GM18867 (cell line): ENCODE measurements at regions not wholly inside any gene's neighbourhood (a gene's known extent, or its start where the extent isn't known, plus 50 kb on each side); places are given as distances from the start of the nearest gene placed in this dataset.
A peak's percentile ranks its signal among the peaks of the same experiment; 100 is the strongest.
"Not testable (repeated sequence)": the region's sequence is repeated elsewhere in the genome, so short reads cannot be mapped to it uniquely, and the experiment has no call there.

ENCODE experiments used
- ATAC-seq: cut with Tn5 transposase; IDR thresholded peaks from one replicate; pipeline ENCODE4 v1.9.1; 2021; ENCODE audit warnings: mild to moderate bottlenecking, moderate library complexity; ENCODE audit not compliant: unreplicated experiment

DNA sequence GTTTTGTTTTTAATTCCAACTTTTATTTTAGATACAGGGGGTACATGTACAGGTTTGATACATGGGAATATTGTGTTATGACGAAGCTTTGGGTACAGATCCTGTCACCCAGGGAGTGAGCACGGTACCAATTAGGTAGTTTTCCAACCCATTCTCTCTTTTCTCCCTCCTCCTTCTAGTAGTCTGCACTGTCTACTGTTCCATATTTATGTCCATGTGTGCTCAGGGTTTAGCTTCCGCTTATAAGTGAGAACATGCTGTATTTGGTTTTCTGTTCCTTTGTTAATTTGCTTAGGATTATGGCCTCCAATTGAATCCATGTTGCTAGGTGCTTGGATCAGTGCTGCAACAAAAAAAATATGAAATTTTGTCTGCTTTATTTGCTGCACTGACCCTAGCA lies 659.3 kb upstream of the TMEFF2 start:
- ATAC-seq, result no peak

DNA sequence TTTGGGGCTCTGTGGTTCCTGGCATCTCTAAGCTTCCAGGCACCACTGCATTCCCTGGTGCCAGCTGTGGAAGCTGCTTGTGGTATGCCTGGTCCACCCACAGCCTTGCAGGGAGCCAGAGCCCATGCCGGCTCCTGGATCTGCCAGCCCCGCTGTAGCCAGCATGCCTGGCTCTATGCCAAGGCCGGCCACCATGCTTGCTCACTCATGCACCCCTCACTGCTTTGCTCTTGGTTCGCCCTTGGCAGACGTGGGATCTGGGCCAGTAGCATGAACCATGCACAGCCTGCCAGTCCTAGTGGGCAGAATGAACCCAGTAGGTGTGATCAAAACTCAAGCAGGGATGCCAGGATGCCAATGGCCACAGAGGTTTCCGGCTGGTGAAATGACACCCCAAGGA lies 634.2 kb upstream of the TMEFF2 start:
- ATAC-seq, result no peak

DNA sequence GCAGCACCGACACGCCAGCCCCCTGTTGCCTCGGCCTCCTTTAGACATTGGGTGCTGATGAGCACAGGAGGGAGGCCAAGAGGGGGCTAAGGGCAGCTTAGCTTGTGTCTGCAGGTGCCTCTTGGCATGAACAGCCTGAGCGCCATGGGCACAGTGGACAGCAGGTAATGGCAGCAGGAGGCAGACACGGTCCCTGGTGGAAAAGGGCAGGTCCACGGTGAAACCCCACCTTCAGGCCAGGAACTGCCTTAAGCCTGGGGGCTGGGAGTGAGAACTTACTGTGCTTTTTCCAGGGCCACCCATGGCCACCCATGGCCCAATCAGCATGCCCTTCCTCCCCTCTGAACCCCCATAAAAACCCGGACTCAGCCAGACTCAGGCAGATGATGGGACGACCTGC lies 633.4 kb upstream of the TMEFF2 start:
- no peak for ATAC-seq

DNA sequence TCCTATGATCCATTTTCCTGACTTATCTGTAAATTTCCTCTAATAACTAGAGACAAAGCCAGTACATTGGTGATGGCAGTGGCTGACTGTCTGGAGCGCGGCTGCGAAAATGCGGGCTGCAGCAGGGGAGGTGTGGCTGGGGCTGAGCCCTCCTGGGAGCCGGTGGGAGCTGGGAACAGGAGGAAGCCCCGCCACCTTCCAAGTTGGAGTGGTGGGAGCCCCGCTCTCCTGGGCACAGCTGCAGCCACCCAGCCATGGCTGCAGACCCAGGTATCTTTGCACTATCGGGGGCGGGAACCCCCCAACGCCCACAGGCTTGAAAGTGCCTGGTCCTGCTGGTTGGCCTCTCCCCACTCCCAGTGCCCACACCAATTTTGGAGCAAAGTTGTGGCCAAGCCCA lies 633.0 kb upstream of the TMEFF2 start:
- no peak for ATAC-seq

DNA sequence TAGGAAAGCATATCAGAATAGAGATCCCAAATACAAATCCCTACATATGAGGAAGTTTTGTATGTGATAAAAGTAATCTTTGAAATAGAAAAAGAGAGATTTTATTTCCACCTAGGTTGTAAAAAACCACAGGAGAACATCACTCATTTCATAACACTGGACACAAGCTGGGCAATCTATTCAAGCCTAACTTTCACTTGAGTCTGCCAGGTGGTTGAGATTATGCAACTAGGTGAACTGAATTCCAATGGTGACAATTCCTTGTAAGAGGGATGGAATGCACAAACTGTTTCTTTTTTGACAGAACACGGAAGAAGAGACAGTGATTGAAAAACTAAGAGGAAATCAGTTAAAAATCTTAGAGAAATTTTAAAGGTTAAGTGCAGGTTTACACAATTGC lies 619.6 kb upstream of the TMEFF2 start:
- ATAC-seq, result no peak

DNA sequence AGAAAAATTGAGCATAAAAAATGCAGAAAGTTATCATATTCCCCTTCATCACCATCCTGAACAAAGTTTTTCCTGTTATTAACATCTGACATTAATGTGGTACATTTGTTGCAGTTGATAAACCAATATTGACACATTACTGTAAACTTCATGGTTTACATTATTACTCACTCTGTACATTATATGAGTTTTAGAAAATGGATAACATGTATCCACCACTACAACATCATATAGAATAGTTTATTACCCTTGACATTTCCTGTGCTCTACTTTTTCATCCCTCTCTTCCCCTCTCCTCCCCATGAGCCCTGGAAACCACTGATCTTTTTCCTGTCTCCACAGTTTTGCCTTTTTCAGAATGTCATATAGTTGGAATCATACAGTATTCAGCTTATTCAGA lies 618.6 kb upstream of the TMEFF2 start:
- ATAC-seq, result no peak

DNA sequence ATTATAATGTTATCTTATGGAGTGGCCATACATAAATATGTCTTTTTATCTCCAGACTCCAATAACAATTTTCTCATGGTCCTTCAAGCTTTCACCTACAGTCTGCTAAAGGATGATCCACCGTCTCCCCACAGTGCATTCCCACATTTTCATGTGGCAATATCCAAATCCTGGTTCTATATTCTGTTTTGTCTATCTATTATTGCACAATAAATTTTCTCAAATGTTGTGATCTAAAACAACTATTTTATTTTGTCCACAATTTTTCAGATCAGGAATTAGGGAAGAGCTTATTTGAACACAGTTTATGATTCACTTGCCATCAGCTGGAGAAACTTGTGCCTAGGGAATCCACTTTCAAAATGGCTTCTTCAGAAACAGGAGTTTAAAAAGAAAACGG lies 614.4 kb upstream of the TMEFF2 start:
- no peak for ATAC-seq

DNA sequence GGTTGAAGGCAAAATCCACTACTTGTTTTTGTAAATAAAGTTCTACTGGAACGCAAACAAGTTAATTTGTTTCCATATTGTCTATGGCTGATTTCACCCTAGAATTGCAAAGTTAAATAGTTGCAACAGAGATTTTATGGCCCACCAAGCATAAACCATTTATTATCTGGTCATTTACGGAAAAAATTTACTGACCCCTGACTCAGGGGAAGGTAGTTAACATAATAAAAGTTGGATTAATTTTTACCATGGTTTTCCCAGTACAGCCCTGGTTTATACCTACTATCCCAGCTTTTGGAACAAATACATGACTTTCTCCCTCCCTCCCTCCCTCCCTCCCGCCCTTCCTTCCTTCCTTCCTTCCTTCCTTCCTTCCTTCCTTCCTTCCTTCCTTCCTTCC lies 588.9 kb upstream of the TMEFF2 start:
- no peak for ATAC-seq

DNA sequence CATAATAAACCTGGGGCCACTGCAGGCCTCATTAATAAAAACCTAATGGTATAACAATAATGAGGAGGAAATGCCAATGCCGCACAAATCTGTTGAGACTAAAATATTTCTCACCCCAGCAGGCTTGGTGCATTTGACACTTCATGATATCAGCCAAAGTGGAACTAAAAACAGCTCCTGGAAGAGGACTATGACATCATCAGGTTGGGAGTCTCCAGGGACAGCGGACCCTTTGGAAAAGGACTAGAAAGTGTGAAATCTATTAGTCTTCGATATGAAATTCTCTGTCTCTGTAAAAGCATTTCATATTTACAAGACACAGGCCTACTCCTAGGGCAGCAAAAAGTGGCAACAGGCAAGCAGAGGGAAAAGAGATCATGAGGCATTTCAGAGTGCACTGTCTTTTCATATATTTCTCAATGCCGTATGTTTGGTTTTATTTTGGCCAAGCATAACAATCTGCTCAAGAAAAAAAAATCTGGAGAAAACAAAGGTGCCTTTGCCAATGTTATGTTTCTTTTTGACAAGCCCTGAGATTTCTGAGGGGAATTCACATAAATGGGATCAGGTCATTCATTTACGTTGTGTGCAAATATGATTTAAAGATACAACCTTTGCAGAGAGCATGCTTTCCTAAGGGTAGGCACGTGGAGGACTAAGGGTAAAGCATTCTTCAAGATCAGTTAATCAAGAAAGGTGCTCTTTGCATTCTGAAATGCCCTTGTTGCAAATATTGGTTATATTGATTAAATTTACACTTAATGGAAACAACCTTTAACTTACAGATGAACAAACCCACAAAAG lies 580.9 kb upstream of the TMEFF2 start:
- no peak for ATAC-seq

DNA sequence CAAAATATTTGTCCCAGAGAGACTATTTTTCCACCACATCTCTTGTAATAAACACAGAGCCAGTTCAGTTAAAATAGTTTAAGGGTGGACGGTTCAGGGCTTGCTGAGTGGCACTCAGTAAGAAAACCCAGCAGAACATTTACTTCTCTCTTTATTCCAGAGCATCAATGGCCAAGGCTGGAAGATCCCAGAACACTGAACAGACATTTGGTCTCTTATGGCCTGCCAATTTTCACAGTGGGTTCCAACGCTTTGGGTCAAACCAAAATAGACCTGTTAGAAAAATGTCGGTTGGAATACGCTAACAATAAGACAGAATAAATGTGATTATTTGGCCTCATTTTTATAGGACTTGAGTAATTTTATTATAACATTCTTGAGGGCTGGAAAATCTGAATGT lies 580.3 kb upstream of the TMEFF2 start:
- ATAC-seq, result no peak

DNA sequence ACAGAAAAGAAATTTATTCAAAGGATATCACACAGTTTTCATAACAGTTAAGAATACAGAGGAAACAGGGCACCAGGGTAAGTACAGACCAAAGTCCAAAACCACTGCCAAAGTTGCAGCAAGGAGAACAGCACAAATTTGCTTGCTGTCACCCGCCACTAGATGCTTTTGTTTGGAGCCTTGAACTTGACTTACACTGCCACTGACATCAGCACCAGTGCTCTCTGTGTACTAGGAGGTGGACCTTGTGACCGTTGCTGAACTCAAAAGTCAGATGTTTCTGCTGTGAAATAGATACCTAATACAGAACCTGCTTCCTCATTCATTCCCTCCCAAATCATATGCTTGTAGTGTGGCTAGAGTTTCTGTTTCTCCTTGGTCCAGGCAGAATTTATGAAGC lies 578.3 kb upstream of the TMEFF2 start:
- no peak for ATAC-seq

DNA sequence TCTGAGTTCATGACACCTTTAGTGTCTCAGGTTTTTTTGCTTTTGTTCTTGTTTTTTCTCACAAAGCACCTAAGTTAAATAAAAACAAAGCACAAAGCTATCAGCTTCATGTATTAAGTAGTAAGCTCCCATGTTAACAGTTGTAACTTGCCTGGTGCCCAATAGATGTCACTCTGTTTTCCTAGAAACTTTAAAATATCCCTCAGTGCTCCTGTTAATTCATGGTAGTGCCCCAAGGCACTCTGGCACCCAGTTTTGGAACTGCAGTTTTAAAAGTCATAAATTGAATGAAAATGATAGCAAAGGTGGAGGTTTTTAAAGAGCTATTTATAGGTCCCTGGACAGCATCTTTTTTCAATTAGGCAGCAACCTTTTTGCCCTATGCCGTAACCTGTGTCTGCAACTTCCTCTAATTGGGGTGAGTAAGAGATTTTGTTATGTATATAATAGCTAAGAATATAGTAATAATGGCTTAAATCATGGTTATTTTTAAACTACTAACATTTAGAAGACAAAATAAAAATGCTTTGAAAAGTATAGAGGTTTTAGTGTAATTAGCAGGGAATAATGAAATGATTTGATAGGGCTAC lies 555.0 kb upstream of the TMEFF2 start:
- no peak for ATAC-seq

DNA sequence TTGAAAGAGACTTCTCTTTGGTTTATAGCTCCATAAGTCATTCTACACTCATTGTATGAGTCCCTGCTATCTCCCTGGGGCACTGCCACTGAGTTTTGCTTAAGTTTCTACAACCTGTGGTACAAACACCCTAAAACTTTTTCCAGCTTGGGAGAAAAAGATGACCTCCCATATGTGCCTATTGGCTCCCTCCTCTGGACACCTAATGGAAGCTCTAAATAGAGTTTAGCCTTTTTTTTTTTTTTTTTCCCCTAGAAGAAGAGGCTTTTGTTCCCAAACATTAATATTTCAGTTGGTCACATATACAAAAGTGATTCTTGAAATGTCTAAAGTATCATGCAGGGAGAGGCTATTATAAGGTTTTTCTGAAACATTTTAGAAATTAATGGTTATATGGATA lies 547.2 kb upstream of the TMEFF2 start:
- no peak for ATAC-seq

DNA sequence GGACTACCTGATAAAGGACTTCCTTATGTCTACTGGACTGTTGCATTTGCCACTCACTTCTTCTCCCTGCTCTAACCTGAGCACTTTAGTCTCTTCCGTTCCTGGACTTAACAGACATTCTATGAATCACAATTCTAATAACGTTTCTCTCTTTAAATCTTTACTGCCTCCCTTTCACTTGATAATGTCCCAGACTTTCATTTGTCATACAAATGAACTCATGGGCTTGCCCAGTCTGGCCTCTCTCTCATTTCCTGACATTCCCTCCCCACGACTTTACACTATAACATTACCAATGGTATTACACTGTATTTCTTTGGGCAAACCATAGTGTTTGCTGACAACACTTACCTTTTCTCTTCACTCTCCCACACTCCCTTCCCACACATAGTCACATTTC lies 540.7 kb upstream of the TMEFF2 start:
- ATAC-seq, result no peak

DNA sequence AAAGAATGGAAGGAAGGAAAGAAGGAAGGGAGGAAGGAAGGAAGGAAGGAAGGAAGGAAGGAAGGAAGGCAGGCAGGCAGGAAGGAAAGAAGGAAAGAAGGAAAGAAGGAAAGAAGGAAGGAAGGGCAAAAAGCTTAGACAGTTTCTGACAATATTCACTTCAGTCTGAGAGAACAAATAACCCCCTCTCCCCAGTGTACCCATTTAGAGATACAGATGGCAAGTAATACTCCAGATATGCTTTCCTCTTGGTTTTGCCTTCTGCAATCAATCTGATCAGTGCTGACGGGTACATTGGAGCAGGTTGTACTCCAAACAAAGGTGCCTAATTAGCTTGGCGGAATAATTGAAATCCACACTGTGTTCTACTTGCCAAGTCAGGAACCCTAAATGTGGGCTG lies 534.6 kb upstream of the TMEFF2 start:
- ATAC-seq, result no peak

DNA sequence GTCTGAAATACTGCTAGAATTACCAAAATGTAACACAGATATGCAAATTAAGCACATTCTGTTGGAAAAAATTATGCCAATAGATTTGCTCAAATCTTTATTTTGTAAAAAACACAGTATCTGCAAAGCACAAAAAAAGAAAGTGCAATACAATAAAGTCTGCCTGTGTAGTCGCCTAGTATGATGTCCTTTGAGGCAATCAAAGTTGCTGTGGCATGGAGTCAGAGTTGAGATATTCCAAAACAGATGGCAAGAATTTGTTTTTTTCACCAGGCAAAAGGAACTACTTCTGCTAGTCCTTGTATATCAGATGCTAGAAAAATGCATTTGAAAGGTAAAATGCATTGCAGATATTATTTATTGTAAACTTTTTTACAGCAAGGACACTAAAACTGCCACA lies 531.3 kb upstream of the TMEFF2 start:
- no peak for ATAC-seq

DNA sequence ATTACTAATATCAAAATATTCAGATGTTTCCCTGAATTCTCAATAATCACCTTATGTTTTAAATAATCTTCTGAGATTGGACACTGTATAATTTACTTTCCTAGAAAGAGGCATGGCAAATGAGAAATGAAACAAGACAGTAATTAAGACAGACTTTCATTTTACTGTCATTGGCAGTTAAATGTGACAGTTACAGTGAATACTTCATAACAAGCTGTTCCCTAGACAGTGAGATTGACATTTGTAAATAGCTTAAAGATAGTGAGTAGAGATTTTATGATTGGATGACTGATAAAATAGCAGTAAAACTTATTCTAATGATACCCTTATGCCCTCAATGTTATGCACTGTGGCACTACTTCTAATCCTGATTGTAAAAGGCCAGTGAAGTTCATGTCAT lies 524.9 kb upstream of the TMEFF2 start:
- no peak for ATAC-seq

DNA sequence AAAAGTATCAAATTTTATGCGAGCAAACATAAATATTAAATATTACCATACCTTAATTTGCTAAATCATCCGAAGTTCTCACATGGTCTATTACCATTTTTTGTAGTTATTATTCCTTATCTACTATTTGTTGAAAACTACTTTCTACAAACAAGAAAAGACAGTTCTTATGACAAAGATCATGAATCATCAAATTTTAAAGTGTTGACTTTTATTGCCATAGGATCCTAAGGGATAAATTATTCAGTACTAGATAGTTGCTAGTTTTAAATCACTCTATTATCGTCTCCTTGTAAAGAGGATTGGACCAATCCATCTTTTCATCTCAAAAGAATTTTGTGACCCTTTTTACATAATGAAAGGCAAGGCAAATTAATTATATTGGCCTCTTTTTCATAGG lies 523.6 kb upstream of the TMEFF2 start:
- no peak for ATAC-seq

DNA sequence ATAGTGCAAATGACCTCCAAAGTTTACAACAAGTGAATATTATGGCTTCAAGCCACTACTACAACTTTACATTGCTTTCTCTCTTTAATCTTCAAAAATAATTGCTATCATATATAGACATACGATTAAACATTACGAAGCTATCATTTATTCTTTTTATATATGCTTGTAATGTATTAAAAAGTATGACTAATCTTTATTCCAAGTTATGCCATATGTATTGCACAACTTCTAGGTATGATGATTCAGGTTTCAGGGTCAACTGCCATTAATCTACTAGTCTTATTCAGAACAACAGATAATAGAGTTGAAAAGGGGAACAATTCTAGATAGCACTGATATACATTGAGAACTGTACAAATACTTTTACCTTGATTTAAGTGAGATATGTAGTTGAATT lies 506.2 kb upstream of the TMEFF2 start:
- ATAC-seq, result no peak

DNA sequence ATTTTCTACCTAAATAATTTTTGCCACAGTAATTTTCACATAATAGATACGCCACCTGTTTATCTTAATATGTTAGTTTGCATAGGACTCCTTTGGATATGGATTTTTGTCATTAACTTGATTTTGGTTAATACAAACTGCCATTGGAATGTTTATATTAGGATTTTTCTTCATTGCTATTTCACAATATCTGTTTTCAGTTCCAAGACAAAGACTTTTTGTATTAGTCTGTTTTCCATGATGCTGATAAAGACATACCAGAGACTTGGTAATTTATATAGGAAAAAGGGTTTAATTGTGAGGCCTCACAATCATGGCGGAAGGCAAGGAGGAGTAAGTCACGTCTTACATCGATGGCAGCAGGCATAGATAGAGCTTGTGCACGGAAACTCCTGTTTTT lies 503.1 kb upstream of the TMEFF2 start:
- no peak for ATAC-seq

DNA sequence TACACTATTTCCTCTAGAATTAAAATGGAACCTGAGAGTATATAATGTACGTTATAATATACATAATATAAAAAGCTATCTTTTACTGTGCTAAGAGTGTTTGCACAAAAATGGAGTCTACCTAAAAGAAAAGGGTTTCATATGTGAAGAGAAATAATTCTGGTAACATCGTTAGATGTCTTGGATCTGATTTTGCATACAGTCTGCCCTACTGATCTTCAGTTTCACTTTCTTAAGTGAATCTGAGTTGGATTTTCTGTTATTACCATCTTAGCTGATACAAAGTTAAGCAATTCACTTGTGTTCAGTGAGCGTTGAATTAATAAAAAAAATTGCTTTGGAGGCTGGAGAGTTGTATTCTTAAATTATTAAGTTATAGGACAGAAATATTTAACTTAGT lies 502.1 kb upstream of the TMEFF2 start:
- peak; percentile 61 for ATAC-seq

DNA sequence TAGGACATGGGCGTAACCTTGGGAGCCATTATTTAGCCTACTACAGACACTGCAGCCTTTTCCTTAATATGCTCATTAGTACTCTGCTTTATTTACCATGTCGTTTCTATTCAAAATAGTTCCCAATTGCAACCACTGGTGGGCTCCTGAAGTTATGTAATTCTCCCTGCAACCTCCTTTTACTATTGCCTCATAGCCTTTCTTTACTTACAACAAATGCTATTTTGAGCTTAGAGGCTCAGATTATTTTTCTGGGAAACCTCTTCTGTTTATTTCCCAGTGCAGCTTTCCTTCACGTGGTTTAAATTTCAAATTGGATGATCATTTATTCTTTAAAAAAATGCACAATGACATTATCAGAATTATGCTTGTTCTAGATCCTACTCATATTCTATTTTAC lies 492.3 kb upstream of the TMEFF2 start:
- no peak for ATAC-seq

DNA sequence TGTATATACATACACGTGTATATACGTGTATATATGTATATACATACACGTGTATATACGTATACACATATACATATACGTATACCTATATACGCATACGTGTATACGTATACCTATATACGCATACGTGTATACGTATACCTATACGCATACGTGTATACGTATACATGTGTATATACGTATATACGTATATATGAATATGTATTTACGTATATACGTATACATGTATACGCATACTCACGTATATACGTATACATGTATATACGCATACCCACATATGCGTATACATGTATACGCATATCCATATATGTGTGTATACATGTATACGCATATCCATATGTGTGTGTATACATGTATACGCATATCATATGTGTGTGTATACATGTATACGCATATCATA lies 487.8 kb upstream of the TMEFF2 start:
- not testable (repeated sequence) for ATAC-seq
